ENCODE measurements at regions not wholly inside any gene's neighbourhood (a gene's known extent, or its start where the extent isn't known, plus 50 kb on each side); places are given as distances from the start of the nearest gene placed in this dataset.

DNA sequence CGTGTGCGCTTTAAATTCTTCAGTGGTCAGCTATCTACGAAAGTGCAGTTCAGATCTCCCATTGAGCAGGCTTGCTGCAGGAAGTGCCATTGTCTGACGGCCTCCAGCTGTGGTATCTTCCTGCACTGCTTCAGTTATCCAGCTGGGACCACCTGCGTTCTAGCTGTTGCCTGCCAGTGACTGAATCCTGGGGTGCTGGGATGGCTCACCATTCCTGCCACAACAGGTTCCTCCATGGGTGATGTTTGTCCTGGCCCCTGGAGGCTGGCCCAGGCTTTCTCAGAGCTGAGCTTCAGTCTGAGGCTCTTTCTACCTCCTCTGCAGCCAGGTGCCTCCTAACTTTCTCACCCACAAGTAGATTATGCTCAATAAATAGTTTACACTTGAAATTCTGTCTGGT is 498.5 kb upstream of the HS6ST1 start:
- no peak for DNase-seq (ENCODE audit: low read depth)
- TF ChIP-seq, protein P1, sequence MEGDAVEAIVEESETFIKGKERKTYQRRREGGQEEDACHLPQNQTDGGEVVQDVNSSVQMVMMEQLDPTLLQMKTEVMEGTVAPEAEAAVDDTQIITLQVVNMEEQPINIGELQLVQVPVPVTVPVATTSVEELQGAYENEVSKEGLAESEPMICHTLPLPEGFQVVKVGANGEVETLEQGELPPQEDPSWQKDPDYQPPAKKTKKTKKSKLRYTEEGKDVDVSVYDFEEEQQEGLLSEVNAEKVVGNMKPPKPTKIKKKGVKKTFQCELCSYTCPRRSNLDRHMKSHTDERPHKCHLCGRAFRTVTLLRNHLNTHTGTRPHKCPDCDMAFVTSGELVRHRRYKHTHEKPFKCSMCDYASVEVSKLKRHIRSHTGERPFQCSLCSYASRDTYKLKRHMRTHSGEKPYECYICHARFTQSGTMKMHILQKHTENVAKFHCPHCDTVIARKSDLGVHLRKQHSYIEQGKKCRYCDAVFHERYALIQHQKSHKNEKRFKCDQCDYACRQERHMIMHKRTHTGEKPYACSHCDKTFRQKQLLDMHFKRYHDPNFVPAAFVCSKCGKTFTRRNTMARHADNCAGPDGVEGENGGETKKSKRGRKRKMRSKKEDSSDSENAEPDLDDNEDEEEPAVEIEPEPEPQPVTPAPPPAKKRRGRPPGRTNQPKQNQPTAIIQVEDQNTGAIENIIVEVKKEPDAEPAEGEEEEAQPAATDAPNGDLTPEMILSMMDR (IDR thresholded peaks at IDR 0.05; ENCODE audit: control insufficient read depth, extremely low read depth, insufficient read depth) = no peak
- H3K4me3 ChIP-seq (ENCODE audit: low read depth, low read length) = no peak overlapping the region

GRCh38 chr2:128817813-128818212 is 499.1 kb upstream of the HS6ST1 start:
- H3K4me3 ChIP-seq (ENCODE audit: low read depth, low read length) = no peak overlapping the region
- no peak for DNase-seq (ENCODE audit: low read depth)
- TF ChIP-seq, protein P1 (IDR thresholded peaks at IDR 0.05; ENCODE audit: control insufficient read depth, extremely low read depth, insufficient read depth) = no peak

DNA sequence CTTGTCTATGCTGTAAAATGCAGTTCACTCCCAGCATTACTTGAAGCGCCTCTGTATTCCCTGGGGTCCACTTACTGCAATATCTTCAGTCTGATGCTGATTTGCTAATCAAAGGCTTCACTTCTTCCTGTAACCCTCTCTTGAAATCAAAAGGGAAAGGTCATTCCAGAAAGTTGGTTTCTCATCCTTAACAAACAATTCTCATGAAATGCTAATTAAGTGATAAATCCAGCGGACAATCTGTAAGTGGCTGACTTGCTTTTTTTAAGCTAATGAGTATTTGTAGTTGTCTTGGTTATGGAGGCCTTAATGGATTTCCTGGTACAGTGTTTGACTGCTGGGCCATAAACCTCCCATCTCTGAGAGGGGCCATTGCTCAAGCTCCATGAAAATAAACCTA is 499.6 kb upstream of the HS6ST1 start:
- no peak for DNase-seq (ENCODE audit: low read depth)

DNA sequence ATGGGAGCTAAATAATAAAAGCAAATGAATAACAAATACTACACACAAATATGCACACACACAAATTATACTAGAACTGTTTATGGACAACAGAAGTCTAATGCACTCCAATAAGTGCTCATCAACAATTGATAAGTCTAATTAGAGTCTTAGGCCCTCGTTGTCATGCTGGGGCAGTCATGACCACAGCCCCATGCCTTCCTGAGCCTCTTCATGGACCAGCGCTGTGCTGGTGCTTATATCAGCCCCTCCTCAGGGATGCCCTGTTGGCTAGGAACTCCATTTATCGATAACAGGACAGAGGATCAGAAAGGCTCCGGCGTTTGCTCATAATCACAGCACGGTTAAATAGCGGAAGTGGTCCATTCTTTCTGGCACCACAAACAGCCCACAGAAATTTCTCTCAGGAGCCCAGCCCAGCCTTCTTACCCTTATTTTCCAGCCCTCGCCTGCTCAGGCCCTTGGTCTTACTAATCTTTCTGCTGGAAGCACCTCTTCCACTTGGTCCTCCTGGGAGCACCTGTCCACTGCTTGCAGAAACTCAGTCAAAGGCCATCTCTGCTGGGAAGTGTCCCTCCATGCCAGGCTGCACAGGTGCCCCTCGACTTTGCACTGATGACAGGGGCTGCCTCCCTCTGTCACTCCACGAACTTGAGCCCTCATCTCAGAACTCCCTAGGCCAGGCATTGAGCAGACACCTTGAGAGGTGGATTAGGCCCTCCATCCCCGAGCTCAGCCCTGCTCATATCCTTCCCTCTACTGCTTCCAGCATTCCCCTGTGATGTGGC is 500.2 kb upstream of the HS6ST1 start:
- TF ChIP-seq, protein P1 (IDR thresholded peaks at IDR 0.05; ENCODE audit: control insufficient read depth, extremely low read depth, insufficient read depth) = no peak
- no peak overlapping the region for H3K4me3 ChIP-seq (ENCODE audit: low read depth, low read length)
- no peak for DNase-seq (ENCODE audit: low read depth)

More for the DNA sequence above, 499.6 kb upstream of the HS6ST1 start:
- TF ChIP-seq, protein P1 (IDR thresholded peaks at IDR 0.05; ENCODE audit: control insufficient read depth, extremely low read depth, insufficient read depth) = no peak
- H3K4me3 ChIP-seq (ENCODE audit: low read depth, low read length) = no peak overlapping the region

DNA sequence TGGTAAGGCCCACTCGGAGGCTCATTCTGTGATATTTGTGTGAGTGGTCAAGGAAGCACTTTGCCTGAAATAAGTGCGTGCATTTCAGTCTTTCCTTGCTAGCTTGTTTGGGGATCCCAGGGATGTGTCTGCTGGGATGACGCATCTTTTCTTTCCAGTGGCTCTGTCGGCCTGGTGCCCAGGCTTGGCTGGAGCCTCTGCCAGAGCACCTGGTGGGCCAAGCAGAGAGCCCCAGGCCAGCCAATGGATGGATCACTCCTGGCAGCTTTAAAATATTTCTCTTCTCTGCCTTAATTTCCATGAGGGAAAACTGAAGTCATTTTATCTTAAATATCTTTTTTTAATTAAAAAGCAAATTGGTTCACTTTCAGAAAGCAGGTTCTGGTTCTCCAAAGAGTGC is 501.8 kb upstream of the HS6ST1 start:
- no peak overlapping the region for H3K4me3 ChIP-seq (ENCODE audit: low read depth, low read length)
- TF ChIP-seq, protein P1 (IDR thresholded peaks at IDR 0.05; ENCODE audit: control insufficient read depth, extremely low read depth, insufficient read depth) = no peak
- DNase-seq (ENCODE audit: low read depth) = no peak

GRCh38 chr2:128821010-128821409 is 502.3 kb upstream of the HS6ST1 start:
- no peak overlapping the region for H3K4me3 ChIP-seq (ENCODE audit: low read depth, low read length)
- no peak for DNase-seq (ENCODE audit: low read depth)
- TF ChIP-seq, protein P1 (IDR thresholded peaks at IDR 0.05; ENCODE audit: control insufficient read depth, extremely low read depth, insufficient read depth) = no peak

All from LNCaP clone FGC (cell line).